NCI-H345 treated with DMSO at 0.1 percent for 48 hours (cell line): ENCODE measurements at regions not wholly inside any gene's neighbourhood (a gene's known extent, or its start where the extent isn't known, plus 50 kb on each side); places are given as distances from the start of the nearest gene placed in this dataset.

Experiments
- DNase-seq: peaks from one replicate; lab custom pipeline; 2025; ENCODE audit not compliant: unreplicated experiment; lab: John Stamatoyannopoulos, UW

DNA sequence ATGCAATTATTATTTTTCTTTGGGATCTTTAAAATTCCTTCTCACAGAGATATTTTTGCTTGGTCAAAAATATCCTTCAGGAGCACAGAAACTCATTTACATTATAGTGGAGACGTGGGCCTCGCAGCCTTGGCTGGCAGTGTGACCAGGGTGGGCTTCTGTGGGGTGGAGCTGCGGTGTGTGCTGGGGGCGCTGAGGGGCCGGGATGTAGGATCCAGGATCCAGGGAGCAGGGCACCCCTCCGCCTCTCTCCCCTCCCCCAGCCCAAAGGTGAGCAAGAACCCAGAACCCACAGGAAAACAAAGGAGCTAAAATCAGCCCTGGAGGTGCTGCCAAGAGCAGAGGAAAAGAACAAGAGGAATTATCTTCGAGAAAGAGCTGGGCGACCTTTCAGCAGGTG is 79.1 kb upstream of the OLFM1 start:
- DNase-seq, result no peak

DNA sequence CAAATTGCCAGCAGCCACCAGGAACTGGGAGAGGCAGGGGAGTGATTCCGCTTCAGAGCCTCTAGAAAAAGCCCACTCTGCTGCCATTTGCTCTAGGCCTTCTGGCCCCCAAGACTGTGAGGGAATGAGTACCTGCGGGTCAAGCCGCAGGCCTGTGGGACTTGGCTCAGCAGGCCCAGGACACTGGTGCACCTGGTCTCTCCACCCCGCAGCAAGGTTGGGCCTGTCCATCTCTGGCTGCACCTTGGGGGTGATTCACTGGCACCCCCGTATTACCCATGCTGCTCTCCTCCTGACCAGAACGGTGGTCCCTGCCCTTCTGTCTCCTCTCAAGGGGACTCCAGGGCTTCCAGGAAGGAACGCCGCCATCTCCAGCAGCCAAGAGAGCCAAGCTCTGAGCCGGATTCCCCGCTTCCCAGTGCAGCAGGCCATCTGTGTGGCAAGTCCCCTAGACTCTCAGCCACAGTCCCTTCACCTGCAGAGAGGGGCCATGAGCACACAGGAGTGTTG is 78.4 kb upstream of the OLFM1 start:
- no peak for DNase-seq

DNA sequence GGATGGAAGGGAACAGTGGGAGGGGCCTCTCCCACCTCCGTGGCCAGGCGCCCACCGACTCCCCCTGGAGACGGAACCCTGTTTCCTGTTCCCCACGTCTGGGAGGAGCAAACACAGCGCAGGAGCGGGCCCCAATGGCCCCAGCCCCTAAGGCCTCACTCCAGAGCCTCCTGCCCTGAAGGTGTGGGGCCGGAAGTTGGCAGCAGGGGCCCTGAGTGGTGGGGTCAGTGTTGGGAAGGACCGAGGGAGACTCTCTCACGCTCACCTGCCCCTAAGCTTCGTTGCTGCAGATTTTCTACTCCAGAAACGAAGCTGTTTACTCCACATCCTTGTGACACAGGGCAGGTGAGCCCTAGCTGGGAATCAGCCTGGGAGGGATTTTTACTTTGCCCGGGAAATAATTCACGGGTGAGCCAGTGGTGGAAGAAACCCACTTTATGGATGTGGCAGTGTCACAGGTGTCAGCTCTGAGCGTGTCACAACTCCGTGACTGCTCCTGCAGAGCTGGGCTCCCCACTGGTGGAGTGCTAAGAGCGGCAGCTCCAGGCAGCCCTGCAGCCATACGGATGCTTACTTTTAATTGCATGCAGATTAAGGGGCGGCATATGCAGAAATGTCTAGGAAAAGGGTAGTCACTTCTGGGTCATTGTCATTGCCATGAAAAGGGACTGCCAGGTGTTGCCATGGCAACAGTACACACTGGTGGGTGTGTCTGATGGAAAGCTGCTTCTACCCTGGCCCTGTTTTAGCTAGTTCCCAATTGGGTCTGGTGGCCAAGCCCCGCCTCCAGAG is 77.5 kb upstream of the OLFM1 start:
- DNase-seq, result no peak

DNA sequence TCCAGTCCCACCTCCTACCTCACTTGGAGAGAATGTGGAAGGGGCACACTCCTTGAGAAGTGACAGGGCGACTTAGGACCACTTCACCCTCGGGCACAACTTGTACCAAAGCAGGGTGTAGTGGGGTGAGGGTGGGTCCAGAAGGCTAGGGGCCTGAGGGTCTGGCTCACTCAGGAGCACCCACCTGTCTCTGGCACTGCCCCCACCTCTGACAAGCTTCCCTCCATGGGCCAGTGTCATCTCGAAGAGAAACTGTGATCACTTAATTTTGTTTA is 76.9 kb upstream of the OLFM1 start:
- DNase-seq, result no peak

DNA sequence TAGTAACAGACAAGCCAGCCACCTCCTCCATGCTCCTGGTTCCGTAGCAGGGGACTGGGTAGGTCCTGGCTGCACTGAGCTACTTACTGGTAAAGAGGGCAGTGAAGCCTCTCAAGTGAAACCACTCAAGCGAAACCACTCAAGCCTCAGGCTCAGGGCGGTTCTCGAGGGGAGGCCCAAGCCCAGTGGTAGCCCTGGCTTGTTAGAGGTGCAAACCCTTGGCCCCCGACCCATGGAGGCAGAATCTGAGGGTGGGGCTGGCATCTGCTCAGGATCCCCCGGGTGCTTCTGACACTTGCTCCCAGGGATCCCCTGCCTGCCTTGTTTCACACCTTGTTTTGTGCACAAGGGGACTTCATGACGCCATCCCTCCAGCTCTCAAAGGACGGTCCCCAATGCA is 76.5 kb upstream of the OLFM1 start:
- no peak for DNase-seq

DNA sequence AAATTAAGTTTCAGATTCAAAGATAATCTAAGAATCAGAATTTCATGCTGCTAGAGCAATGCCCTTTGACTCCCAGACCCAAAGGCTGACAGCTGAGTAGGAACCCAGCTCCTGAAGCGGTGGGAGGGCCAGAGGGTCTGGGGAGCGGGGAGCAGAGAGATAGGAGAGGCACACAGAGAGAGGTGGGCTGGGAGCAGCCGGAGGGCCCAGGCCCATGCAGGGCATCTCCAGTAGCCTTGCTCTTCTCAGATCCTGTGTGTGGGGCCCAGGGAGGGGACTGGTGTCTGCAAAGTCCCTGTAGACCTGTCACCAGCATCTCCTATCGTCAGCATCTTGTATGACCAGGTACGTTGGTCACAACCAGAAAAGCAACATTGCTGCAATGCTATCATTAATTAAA is 75.3 kb upstream of the OLFM1 start:
- no peak for DNase-seq

DNA sequence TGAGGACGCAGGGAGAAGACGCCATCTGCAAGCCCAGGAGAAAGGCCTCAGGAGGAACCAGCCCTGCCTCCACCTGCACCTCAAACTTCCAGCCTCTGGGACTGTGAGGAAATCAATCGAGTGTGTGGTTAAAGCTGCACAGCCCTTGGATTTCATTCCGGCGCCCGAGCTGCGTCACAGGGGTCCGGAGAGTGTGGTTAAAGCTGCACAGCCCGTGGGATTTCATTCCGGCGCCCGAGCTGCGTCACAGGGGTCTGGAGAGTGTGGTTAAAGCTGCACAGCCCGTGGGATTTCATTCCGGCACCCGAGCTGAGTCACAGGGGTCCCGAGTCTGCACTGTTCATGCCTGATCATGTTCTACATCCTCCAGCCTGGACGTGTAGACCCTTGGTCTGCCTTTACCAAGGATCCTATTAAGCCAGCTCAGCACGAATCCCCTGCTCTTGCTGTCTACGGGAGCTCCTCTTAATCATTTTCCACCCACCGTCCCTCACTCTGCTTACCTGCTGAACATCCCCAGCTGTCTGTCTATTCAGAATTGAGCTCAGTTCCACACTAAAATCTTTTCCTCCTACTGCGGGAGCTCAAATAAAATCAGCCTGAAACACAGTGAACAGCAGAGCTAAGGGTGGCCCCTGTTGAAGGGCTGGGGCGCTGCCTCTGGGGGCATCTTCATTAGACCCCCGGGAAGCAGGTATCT is 73.0 kb upstream of the OLFM1 start:
- DNase-seq, result no peak

DNA sequence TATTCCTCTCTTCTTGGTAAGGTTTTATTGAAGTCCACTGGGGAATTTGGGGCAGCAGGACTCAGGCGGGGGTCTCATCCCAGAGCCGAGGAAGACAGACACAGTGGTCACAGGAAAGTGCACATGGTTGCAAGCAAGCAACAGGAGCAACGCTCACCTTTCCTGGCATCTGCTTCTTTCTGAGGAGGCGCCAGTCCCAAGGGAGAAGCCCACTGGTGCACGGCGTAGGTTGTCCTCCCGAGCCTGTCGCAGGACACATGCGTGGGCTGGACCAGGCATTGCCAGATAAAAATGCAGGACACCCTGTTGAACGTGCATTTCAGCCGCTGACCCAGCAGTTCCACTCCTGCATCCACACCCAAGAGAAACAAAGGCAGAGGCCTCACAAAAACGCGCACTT is 72.4 kb upstream of the OLFM1 start:
- no peak for DNase-seq

DNA sequence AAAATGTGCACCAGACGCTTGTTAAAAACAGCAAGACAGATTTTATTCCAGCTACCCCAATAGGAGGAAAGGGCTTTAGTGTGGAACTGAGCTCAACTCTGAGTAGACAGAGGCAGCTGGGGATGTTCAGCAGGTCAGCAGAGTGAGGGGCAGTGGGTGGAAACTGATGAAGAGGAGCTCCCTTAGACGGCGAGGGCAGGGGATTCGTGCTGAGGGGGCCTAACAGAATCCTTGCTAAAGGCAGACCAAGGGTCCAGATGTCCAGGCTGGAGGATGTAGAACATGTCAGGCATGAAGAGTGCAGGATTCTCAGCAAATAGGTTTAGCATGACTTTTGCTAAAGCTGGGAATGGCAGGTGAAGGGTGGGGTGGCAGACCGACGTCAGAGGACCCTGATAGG is 71.9 kb upstream of the OLFM1 start:
- no peak for DNase-seq

DNA sequence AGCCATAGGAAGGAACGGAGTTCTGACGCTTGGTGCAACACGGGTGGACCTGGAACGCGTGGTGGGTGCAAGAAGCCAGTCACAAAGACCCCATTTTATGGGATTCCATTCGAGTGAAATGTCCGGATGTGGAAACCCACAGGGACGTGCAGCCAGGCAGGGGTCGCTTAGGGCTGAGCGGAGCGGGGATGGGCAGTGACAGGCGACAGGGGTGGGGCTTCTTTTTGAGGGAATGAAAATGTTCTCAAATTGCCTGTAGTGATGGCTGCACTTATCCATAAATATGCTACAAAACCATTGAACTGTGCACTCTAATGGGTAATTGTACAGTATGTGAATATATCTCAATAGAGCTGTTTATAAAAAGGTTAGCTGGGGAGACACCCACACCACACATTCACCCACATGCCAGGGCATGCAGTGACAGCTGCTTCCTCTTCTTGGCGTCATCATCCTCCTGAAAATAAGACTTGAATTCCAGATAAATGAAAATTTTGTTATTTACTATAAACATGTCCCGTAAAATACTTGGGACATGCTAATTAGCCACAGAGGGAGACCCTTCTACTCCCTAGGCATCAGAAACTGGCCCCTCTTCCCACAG is 71.3 kb upstream of the OLFM1 start:
- DNase-seq, result no peak

DNA sequence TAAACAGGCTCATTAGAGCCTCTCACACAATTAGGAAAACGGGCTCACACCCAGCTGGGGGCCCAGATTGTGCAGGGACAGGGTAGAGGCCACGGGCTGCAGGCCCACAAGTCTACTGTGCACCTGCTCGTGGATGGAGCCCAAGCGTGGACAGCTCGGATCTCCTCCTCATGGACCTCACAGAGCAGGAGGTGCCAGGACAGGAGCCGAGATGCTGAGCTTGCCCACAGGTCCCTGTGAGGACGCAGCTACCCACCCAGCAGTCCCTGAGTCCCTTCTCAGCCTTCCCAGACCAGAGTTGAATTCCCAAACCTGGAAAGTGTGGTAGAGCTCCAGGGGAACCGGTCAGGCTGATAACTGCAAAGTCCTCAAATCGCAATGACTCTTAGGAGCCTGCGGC is 70.6 kb upstream of the OLFM1 start:
- no peak for DNase-seq

DNA sequence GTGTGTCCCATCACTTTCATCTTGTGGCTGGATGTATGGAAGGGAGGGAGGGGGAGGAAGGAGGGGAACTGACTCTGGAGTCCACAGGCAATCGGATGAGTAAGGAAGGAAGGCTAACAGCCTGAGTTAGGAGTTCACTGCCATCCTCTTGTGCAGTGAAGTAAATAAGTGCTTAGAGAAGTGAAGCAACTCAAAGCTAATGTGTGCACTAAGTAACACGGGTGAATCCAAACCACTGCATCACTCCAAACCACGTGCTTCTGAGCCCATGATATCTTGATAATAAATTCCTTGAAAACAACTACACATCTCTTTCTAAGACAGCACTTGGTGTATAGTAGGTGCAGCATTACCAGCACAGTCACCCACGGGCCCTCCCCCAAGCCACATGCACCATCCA is 69.6 kb upstream of the OLFM1 start:
- no peak for DNase-seq

DNA sequence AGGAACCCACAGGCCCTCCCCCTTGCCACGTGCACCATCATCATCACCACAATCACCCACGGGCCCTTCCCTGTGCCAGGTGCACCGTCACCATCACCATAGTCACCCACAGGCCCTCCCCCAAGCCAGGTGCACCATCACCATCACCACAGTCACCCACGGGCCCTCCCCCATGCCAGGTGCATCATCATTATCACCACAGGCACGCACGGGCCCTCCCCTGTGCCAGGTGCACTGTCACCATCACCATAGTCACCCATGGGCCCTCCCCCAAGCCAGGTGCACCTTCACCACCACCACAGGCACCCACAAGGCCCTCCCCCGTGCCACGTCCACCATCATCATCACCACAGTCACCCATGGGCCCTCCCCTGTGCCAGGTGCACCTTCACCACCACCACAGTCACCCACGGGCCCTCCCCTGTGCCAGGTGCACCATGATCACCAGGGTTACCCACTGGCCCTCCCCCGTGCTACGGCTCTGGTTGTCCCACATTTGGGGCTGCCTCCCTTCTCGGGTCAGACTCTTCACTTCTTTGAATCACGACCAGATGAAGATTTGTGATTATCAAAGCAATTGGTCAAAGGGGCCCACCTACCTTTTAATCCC is 69.1 kb upstream of the OLFM1 start:
- DNase-seq, result no peak

DNA sequence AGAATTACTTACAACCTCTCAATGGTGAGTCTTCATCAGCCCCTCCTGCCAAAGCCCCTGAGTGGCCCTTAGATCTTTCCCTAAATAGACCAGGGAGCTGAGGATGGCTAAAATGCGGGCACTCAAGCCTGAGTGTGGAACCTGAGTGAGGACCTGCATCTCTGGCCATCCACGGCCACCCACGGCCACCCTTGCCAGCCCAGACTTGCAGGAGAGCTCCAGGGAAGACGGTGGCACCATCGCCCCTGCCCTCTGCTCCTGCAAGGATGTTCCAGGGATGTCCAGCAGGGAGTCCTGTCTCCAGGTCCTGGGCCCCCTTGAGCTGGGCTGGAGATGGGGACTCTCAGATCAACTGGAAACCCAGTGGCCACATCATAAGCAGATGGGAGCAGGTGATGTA is 68.2 kb upstream of the OLFM1 start:
- DNase-seq, result no peak

DNA sequence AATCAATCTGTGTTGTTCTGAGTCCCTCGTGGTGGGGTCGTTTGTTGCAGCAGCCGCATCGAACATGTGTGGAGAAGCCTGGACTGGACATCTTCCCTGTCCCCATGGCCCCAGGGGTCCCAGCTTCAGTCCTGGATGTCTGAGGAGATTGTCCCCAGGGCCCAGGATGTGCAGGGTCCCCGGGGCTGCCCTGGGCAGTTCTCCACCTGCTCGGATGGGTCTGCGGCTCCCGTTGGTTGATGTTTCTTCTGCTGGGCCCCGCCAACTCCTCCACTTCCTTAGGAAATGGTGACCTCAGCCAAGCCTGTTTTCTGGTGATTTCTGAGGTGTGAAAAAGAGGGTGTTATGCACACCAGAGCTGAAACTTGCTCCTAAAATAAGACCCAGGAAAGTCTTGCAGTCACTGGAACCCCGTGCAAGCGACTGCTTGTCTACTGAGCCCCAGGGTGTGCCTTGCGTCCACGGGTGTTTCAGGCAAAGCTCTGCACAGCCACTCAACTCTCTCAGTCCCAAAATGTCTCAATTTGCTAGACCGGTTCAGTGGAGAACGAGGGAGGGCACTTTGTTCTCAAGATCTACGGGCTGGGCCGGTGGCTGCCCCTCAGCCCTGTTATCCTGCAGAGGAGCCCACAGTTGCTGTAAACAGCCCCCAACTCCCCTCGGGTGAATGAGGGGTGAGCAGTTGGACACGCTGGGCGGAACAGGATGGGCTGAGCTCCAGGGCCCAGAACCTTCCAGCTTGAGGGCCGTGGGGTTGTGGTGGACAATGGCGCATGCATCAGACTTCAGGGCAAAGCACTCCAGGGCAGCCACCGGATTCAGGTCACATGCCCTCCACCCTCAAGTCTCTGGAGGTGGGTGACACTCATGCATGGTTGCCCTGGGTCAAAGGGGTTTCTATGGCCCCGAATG is 66.7 kb upstream of the OLFM1 start:
- DNase-seq, result no peak

DNA sequence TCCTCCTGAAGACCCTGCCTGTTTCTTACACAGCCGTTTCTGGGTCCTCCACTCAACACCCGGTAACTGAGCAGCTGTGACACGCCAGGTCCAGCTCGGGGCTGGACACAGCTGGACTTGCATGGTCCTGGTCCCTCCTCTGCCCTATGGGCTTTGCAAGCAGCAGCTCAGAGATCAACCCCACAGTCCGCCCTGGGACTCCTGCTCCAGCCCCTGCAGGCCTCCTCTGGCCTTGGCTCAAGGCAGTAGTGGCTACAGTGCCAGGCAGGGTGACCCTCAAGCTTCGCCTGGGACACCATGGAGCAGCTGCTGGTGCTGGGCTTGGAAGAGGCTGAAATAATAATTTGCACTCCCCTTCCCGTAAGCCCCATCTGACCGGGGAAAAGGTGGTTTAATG is 66.1 kb upstream of the OLFM1 start:
- no peak for DNase-seq

DNA sequence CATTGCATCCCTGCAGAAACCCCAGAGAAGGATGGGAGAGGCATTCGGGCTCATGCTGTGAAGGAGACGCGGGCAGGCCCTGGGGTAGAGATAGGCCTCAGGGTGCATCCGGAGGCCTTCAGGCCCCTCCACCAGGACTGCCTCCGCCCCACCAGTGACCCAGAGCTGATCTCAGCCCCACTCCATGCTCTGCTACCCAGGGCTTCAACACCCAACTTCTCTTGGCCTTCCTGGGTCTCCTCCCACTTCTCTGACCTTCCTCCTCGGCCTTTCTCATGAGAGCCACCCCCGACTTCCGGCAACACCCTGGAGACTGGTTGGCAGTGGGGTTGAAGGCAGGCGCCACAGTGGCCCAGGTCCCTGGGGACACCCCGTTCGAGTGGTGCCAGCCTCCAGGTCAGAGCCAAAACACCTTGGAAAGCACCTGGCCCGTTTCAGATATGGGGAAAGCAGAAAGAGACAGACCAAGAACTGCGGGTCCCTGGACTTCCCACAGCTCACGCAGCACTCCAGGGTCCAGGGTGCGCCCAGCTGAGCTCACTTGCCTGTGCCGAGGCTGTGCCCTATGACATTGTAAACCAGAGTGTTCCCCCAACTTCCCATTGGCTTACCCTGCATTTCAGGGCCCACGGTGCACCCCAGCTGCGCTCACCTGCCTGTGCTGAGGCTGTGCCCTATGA is 65.1 kb upstream of the OLFM1 start:
- no peak for DNase-seq

DNA sequence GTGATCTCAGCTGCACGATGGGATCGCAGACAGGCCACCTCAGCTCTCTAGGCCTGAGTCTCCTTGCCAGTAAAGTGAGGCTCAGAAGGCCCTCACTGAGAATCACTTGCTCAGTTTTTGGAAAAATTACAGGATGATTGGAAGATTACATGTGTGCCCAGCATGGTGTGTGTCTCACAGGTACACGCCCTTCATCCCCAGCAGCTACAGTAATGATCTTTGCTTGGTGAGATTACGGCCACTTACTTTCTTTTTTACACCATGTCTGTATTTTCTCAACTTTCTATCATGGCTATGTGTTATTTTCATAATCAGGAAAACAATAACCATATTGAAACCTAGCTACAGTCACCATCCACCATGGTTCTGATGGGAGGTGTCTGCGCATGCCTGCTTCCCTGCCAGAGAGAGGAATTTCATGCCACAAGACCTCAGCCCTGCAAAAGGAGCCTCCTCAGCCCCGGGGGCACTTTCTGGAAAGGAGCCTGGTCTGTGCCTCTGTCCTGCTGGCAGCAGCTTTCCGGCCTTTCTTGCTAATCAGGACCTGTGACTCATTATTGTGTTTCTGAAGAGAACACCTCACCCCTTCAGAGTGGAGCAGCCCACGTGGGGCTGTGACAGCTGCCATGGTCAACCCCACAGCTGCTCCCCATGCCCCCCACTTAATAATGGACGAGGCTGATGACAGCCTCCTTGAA is 64.2 kb upstream of the OLFM1 start:
- no peak for DNase-seq

DNA sequence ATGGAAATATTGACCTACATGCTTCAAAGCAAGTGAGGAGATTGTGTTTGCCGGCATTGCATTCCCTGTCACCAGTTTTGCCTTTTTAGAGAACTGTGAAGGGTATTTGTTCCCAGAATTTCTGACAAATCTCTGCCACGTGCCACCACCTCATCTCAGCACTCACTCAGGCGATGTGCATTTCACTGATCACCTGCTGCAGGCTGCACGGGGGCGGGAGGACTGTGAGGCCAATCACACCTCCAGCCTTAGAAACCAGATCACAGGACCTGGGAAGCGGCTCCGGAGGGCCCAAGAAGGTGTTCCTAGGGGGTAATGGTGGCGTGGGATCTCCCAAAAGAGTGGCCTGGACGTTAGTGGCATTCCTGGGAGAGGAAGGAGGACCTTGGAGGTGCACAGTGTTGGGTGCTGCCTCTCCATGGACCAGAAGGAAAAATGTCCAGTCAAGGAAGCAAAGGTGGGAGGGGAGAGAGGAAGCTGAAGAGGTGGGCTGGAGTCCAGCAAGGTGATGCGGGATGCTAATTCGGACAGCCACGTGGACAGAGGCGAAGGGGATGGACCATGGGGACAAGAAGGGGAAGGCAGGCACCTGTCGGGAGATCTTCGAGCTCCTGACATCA is 63.6 kb upstream of the OLFM1 start:
- no peak for DNase-seq
